ENCODE measurements at regions not wholly inside any gene's neighbourhood (a gene's known extent, or its start where the extent isn't known, plus 50 kb on each side); places are given as distances from the start of the nearest gene placed in this dataset.

- DNase-seq (ENCODE audit: low read depth) = no peak
Observed at GRCh38 chr18:34978533-34978893, 62.7 kb upstream of the MAPRE2 start.

- peak; percentile 53 for DNase-seq (ENCODE audit: low read depth)
Observed at GRCh38 chr18:34978953-34979608, 62.1 kb upstream of the MAPRE2 start.

- no peak for DNase-seq (ENCODE audit: low read depth)
Observed at GRCh38 chr18:34981487-34981886, 59.7 kb upstream of the MAPRE2 start.

- DNase-seq (ENCODE audit: low read depth) = no peak
Observed at GRCh38 chr18:34985963-34986362, 55.2 kb upstream of the MAPRE2 start.

GRCh38 chr18:34990597-34990996 is 50.6 kb upstream of the MAPRE2 start:
- no peak for DNase-seq (ENCODE audit: low read depth)

- DNase-seq (ENCODE audit: low read depth) = no peak
Observed at GRCh38 chr18:34991152-34991551, 50.1 kb upstream of the MAPRE2 start.
